Epidermal melanocyte (primary cell): ENCODE measurements at regions not wholly inside any gene's neighbourhood (a gene's known extent, or its start where the extent isn't known, plus 50 kb on each side); places are given as distances from the start of the nearest gene placed in this dataset.

Experiments
- DNase-seq: peaks from one replicate; pipeline ENCODE4 v3.0.0; 2011; ENCODE audit warnings: low spot score; ENCODE audit not compliant: insufficient read length

GRCh38 chr13:47350334-47351124, 453.7 kb upstream of the HTR2A start:
- DNase-seq = no peak

- no peak for DNase-seq
Measured at GRCh38 chr13:47349211-47349610, 452.4 kb upstream of the HTR2A start.

- no peak for DNase-seq
Measured at GRCh38 chr13:47337781-47338507, 441.1 kb upstream of the HTR2A start.

- DNase-seq = peak; percentile 22
Measured at GRCh38 chr13:47334173-47334572, 437.3 kb upstream of the HTR2A start.

- DNase-seq = no peak
Measured at GRCh38 chr13:47332149-47332548, 435.3 kb upstream of the HTR2A start.

- no peak for DNase-seq
Measured at GRCh38 chr13:47330031-47330430, 433.2 kb upstream of the HTR2A start.

GRCh38 chr13:47327861-47328260, 431.0 kb upstream of the HTR2A start:
- no peak for DNase-seq

- no peak for DNase-seq
Measured at GRCh38 chr13:47326061-47326460, 429.2 kb upstream of the HTR2A start.

GRCh38 chr13:47317356-47317755, 420.5 kb upstream of the HTR2A start:
- no peak for DNase-seq

GRCh38 chr13:47310401-47310800, 413.5 kb upstream of the HTR2A start:
- DNase-seq = no peak

GRCh38 chr13:47306991-47307390, 410.1 kb upstream of the HTR2A start:
- no peak for DNase-seq

- DNase-seq = no peak
Measured at GRCh38 chr13:47303626-47304025, 406.8 kb upstream of the HTR2A start.

GRCh38 chr13:47299304-47299703, 402.5 kb upstream of the HTR2A start:
- no peak for DNase-seq

- DNase-seq = no peak
Measured at GRCh38 chr13:47298506-47298905, 401.7 kb upstream of the HTR2A start.

- no peak for DNase-seq
Measured at GRCh38 chr13:47294691-47295090, 397.8 kb upstream of the HTR2A start.

GRCh38 chr13:47291107-47291656, 394.3 kb upstream of the HTR2A start:
- DNase-seq = no peak

GRCh38 chr13:47289567-47289966, 392.7 kb upstream of the HTR2A start:
- DNase-seq = no peak

- no peak for DNase-seq
Measured at GRCh38 chr13:47288546-47288945, 391.7 kb upstream of the HTR2A start.

GRCh38 chr13:47287291-47287751, 390.5 kb upstream of the HTR2A start:
- DNase-seq = no peak

GRCh38 chr13:47281991-47282390, 385.1 kb upstream of the HTR2A start:
- DNase-seq = no peak

GRCh38 chr13:47279920-47280319, 383.1 kb upstream of the HTR2A start:
- DNase-seq = no peak

- DNase-seq = no peak
Measured at GRCh38 chr13:47277774-47278173, 380.9 kb upstream of the HTR2A start.
